Endothelial cell of umbilical vein (primary cell): ENCODE measurements at regions not wholly inside any gene's neighbourhood (a gene's known extent, or its start where the extent isn't known, plus 50 kb on each side); places are given as distances from the start of the nearest gene placed in this dataset.

Experiments
- BruUV-seq: library from RNA; stranded (reverse); fragments of 400-500 nt; replicated peaks from 2 replicates; lab custom pipeline; 2021; lab: Mats Ljungman, UMichigan
- CTCF ChIA-PET: fragments of 300-600, 350-600 bp; sonication (Branson Sonifier 250); formaldehyde crosslinking; loops from one replicate; lab custom pipeline; 2021; ENCODE audit warnings: antibody characterized with exemption, inconsistent platforms; lab: Charles Lee
- POLR2A ChIA-PET: fragments of 300-600, 350-600 bp; sonication (Branson Sonifier 250); formaldehyde crosslinking; loops from one replicate; lab custom pipeline; 2021; ENCODE audit warnings: antibody characterized with exemption, inconsistent platforms; lab: Charles Lee
- DNase-seq: peaks from one replicate; pipeline ENCODE4 v3.0.0-alpha.2; 2011; ENCODE audit warnings: low read depth, low spot score
- FAIRE-seq: peaks from 2 replicates; lab custom pipeline; 2011; peaks lifted over from hg19 to GRCh38; lab: Jason Lieb, UNC
- H2AFZ ChIP-seq: 2 replicates; pipeline ENCODE4 v1.6.0; 2012; ENCODE audit warnings: low read depth, low read length, control low read depth, inconsistent platforms
- H3K27ac ChIP-seq: 2 replicates; pipeline ENCODE4 v1.5.1; 2011; ENCODE audit warnings: low read depth, mild to moderate bottlenecking, control low read depth, low read length, moderate library complexity; ENCODE audit not compliant: insufficient read depth
- H3K27me3 ChIP-seq, 2 experiments: 2 replicates each; pipeline versions ENCODE4 v1.6.0 to v1.6.1; 2011; ENCODE audit warnings: low read length in 2 of 2, mixed read lengths in 1 of 2; ENCODE audit not compliant: control insufficient read depth in 2 of 2, insufficient read depth in 2 of 2
- H3K36me3 ChIP-seq, 2 experiments: 2 replicates in 1 of 2; 3 replicates in 1 of 2; pipeline ENCODE4 v1.5.1; 2011; ENCODE audit warnings: low read length in 2 of 2, mild to moderate bottlenecking in 1 of 2, moderate library complexity in 1 of 2; ENCODE audit not compliant: control insufficient read depth in 2 of 2, insufficient read depth in 2 of 2; ENCODE audit errors: extremely low read depth in 1 of 2
- H3K4me1 ChIP-seq: 3 replicates; pipeline ENCODE4 v1.5.1; 2011; ENCODE audit warnings: mild to moderate bottlenecking, low read length; ENCODE audit not compliant: control insufficient read depth, insufficient read depth; ENCODE audit errors: extremely low read depth
- H3K4me2 ChIP-seq: 2 replicates; pipeline ENCODE4 v1.6.1; 2011; ENCODE audit warnings: low read length, control low read depth, mixed read lengths; ENCODE audit not compliant: insufficient read depth
- H3K4me3 ChIP-seq, 3 experiments: fragments of 200-600 bp in 1 of 3; sonication (generic), shearing (Covaris generic) in 1 of 3; replicated peaks in 1 of 3; 2 replicates each; pipeline ENCODE4 v1.5.1; 2011 to 2016; ENCODE audit warnings: control low read depth in 3 of 3, low read length in 3 of 3, mild to moderate bottlenecking in 2 of 3, inconsistent platforms in 1 of 3, low read depth in 1 of 3, moderate library complexity in 1 of 3; ENCODE audit not compliant: insufficient read depth in 1 of 3
- H3K79me2 ChIP-seq: 2 replicates; pipeline ENCODE4 v1.6.0; 2012; ENCODE audit warnings: low read length, inconsistent platforms; ENCODE audit not compliant: control insufficient read depth, insufficient read depth
- H3K9ac ChIP-seq: replicated peaks from 2 replicates; pipeline ENCODE3; 2011; ENCODE audit warnings: low read length, control low read depth; ENCODE audit not compliant: insufficient read depth; ENCODE audit errors: extremely low read depth
- H3K9me1 ChIP-seq: replicated peaks from 3 replicates; pipeline ENCODE4 v1.6.0; 2011; ENCODE audit warnings: mild to moderate bottlenecking, low read length; ENCODE audit not compliant: control insufficient read depth, insufficient read depth; ENCODE audit errors: extremely low read depth
- H3K9me3 ChIP-seq: replicated peaks from 2 replicates; pipeline ENCODE4 v1.5.1; 2012; ENCODE audit warnings: low read length, inconsistent platforms; ENCODE audit not compliant: control insufficient read depth, insufficient read depth
- H4K20me1 ChIP-seq: replicated peaks from 2 replicates; pipeline ENCODE3; 2011; ENCODE audit warnings: mild to moderate bottlenecking, low read length; ENCODE audit not compliant: control insufficient read depth, insufficient read depth; ENCODE audit errors: extremely low read depth
- CTCF ChIP-seq, 2 donors: IDR thresholded peaks; 1 replicate in 1 of 2; 2 replicates in 1 of 2; pipeline ENCODE4 v1.5.1; 2011; ENCODE audit warnings: low read length in 2 of 2, mild to moderate bottlenecking in 2 of 2, moderate library complexity in 2 of 2, control low read depth in 1 of 2, inconsistent platforms in 1 of 2, low read depth in 1 of 2; ENCODE audit not compliant: insufficient read depth in 1 of 2; ENCODE audit errors: extremely low read depth in 1 of 2
- EZH2 ChIP-seq: IDR thresholded peaks from 2 replicates; pipeline ENCODE4 v1.6.1; 2012; ENCODE audit warnings: borderline replicate concordance, low read depth, mild to moderate bottlenecking, moderate library complexity, low read length, inconsistent platforms; ENCODE audit not compliant: severe bottlenecking
- FOS ChIP-seq: IDR thresholded peaks from 2 replicates; pipeline ENCODE4 v1.6.1; 2011; ENCODE audit warnings: mild to moderate bottlenecking, low read length, moderate library complexity, borderline replicate concordance; ENCODE audit not compliant: insufficient read depth
- GATA2 ChIP-seq: IDR thresholded peaks from 2 replicates; pipeline ENCODE4 v1.7.0; 2011; ENCODE audit warnings: low read depth, mild to moderate bottlenecking, moderate library complexity, mixed read lengths, low read length; ENCODE audit not compliant: insufficient read length, insufficient read depth
- JUN ChIP-seq: IDR thresholded peaks from 2 replicates; pipeline ENCODE4 v1.6.1; 2011; ENCODE audit warnings: borderline replicate concordance, low read depth; ENCODE audit not compliant: insufficient read length, insufficient read depth
- MAX ChIP-seq: IDR thresholded peaks from 2 replicates; pipeline ENCODE4 v1.6.1; 2011; ENCODE audit not compliant: insufficient read depth, insufficient read length
- MYC ChIP-seq: IDR thresholded peaks from one replicate; pipeline ENCODE4 v1.6.1; 2011; ENCODE audit warnings: mild to moderate bottlenecking, low read depth, low read length
- POLR2A ChIP-seq: IDR thresholded peaks from 2 replicates; pipeline ENCODE4 v1.6.1; 2012; ENCODE audit warnings: low read depth, mild to moderate bottlenecking, control low read depth, low read length
- POLR2AphosphoS5 ChIP-seq: IDR thresholded peaks from 2 replicates; pipeline ENCODE4 v1.6.1; 2012; ENCODE audit warnings: low read depth, mild to moderate bottlenecking, control low read depth, low read length, moderate library complexity; ENCODE audit not compliant: insufficient read depth
- dilution Hi-C: fragments of 300-500 bp; cut with MboI; formaldehyde crosslinking; loops from one replicate; pipeline ENCODE4 v1.15.0; 2019; ENCODE audit warnings: low sequenced_read_pairs; ENCODE audit not compliant: extremely low pct_ligation_motif_present
- intact Hi-C: fragments of 100-400 bp; cut with micrococcal nuclease; formaldehyde crosslinking; loops from one replicate; pipeline ENCODE4 v1.10.0; 2022

DNA sequence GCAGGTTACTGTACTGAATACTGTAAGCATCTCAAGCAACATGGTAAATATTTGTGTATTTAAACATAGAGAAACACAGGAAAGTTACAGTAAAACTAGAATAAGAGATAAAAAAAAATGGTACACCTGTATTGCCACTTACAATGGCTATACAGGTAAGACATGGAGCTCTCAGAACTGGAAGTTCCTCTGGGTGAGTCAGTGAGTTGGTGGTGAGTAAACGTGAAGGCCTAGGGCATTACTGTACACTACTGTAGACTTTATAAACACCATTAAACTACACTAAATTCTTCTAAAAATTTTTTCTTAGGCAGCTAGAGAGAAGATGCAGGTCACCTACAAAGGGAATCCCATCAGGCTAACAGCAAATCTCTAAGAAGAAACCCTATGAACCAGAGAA lies 872.9 kb downstream of the TAF11L14 start:
- H3K4me1 ChIP-seq, result no peaks in the 10 kb centered on the region
- no peak overlapping the region for H3K4me2 ChIP-seq
- no peak overlapping the region for H3K9ac ChIP-seq
- H2AFZ ChIP-seq, result no peak overlapping the region
- intact Hi-C loops (no loop called here), dilution Hi-C loops (no loop called here)
- FAIRE-seq (no peak), DNase-seq (no peak)
- BruUV-seq, result no TSS peak
- H3K79me2 ChIP-seq, result no peaks in the 10 kb centered on the region
- CTCF ChIA-PET, result no interaction called here
- H4K20me1 ChIP-seq, result no peaks in the 10 kb centered on the region
- H3K27ac ChIP-seq, result no peak overlapping the region
- no peaks in the 10 kb centered on the region for H3K9me1 ChIP-seq
- peaks cover 3% of the 10 kb centered on the region for H3K9me3 ChIP-seq
- H3K36me3 ChIP-seq, result no peaks in the 10 kb centered on the region
- no peak for TF ChIP-seq POLR2A
- no peak for TF ChIP-seq EZH2
- no peak for TF ChIP-seq JUN
- TF ChIP-seq GATA2, result no peak
- TF ChIP-seq MAX, result no peak
- TF ChIP-seq POLR2AphosphoS5, result no peak
- TF ChIP-seq FOS, result no peak
- no peak for TF ChIP-seq MYC
- no peak for TF ChIP-seq CTCF (IDR thresholded peaks at IDR 0.05; ENCODE audit: extremely low read depth in 1 of 2, insufficient read depth in 1 of 2, low read depth in 1 of 2, low read length in 2 of 2)
- POLR2A ChIA-PET, result no interaction called here
- no peak overlapping the region for H3K4me3 ChIP-seq
- no peaks in the 10 kb centered on the region for H3K27me3 ChIP-seq
